ENCODE measurements at regions not wholly inside any gene's neighbourhood (a gene's known extent, or its start where the extent isn't known, plus 50 kb on each side); places are given as distances from the start of the nearest gene placed in this dataset.
"Not testable (repeated sequence)": the region's sequence is repeated elsewhere in the genome, so short reads cannot be mapped to it uniquely, and the experiment has no call there.

DNA sequence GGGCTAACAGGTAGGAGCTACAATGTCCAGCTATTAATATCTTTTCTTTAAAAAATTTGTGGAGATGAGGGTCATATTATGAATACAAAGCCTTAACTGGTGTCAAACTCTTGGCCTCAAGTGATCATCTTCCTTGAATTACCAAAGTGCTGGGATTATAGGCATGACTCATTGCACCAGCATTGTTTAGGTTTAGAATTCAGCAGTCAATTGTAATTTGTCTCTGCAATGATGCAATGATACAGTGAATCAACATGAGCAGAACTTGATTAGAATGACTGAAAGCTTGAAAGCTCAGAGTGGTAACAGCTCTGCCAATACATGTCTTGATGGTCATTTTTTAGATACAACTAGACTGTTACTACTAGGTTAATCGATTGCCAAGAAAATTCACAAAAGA, 752.8 kb upstream of the MIR17HG start:
- DNase-seq (ENCODE audit: low read depth): no peak

DNA sequence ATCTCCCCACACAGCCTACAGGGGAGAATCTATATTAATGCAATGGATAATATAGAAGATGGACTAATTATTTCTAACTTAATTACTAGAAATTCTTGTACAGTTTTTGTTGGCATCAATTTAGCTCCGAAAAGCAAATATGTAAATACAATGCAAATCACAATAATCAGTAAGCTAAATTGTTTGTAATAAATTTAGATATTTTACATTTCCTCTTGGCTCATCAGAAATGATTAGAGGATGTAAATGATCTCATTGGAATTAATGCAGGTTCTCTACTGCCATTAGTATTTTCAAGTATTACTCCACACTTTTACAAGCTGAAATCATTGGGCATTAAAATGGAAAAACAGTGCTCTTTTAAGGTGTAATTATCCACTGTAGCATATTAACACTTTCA, 741.8 kb upstream of the MIR17HG start:
- no peak for DNase-seq (ENCODE audit: low read depth)

DNA sequence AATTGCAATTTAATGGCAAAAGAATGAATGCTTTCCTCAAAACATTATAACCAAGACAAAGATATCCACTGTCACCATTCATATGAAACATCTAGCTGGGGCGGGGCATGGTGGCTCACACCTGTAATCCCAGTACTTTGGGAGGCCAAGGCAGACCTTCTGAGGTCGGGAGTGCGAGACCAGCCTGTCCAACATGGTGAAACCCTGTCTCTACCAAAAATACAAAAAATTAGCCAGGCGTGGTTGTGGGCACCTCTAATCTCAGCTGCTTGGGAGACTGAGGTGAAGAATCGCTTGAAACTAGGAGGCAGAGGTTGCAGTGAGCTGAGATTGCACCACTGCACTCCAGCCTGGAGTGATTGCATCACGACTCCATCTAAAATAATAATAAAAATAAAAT, 740.6 kb upstream of the MIR17HG start:
- DNase-seq (ENCODE audit: low read depth): not testable (repeated sequence)

DNA sequence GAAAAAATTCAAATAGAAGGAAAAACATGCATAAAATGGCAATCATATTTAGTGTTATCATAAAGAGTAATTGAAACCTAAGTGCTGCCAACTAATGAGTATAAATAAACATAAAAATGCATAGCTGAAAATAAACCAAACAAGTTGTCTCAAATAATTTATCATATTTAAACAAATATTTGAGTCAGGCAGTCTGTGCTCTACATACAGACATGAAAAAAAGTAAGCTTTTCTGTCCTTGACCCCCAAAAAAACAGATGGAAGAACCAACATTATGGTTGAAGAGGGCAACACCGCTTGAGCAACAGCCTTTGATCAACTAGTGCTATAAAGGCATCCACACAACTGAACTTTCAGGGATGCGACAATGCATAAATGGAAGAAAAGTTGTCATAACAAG, 735.1 kb upstream of the MIR17HG start:
- no peak for DNase-seq (ENCODE audit: low read depth)

DNA sequence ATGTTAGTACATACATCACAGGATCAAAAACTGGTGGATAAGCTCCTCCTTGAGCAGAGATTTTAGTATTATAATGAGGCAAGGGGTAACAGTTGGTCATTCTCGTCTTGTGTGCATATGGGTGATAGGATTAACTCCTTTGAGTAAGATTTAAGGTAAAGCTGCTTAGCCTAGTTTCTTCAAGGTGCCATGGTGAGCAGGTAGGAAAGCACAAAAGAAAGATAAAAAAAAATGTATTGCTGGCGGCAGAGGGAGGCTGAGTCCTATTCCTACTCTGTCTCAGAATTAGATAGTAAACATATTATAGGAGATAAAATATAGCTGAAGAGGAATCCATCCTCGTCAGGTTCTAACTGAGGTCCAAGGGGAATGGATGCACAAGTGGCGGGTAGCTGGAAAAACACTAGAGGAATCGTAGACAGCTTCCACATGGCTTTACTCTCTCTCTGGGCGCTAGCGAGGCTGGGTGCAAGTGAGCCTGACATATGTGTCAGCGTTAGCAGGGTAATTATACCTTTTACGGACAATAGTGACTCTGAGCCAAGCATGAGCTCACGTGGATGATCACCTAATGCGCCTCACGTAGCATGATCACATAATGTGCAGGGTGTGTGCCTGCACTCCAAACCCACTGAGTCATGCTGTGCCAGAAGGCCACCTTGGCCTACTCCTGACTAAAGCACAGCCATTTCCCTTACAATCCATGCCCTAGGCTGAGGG, 734.3 kb upstream of the MIR17HG start:
- DNase-seq (ENCODE audit: low read depth): no peak

DNA sequence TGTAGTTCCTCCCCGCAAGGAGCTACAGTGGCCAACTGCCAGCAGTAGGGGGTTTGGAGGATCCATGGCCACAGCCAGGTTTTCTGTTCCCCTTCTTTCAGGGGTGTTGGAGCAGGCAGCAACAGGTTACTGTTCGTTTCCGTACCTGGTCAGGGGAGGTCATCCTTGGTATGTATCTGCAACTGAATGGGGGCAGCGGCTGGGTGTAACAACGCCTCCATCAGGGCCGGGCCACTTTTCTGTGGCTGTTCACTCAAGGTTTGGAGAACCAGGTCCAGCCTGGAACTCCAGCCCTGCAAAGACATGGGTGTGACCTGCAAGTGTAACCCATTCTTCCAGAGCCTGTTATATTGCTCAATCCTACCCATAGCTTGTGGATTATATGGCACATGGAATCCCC, 732.3 kb upstream of the MIR17HG start:
- no peak for DNase-seq (ENCODE audit: low read depth)

DNA sequence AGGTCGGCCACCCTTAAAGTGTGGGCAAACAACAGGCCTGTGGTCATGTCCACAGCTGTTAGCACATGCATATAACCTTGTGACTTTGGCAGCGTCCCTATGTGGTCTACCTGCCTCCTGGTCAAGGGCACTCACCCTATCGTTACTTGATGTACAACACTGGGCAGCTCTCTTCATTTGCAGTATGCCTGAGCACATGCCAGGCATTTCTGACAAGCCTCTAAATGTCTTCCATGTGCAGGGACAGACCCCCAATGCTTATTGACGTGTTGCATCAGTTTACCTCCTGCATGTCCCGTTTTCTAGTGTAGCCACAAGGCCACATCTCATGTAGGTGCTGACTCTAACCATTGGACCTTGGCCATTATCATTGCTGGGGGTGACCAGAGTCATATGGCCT, 731.7 kb upstream of the MIR17HG start:
- DNase-seq (ENCODE audit: low read depth): no peak

DNA sequence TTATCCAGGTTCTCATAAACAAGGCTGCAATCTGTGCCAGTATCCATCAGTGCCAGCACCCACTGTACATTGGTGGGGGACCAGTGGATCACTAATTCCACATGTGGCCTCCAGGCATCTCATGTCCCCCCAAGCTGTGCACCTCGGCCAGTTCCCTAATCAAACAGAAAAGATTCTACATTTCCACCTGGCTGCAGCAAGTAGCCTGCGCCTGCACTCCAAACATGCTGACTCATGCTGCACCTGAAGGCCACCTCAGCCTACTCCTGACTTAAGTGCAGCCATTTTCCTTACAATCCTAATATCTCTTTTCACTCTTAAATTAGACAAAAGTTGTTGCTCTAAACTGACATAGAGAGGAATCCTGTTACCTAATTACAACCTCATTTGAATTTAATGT, 729.4 kb upstream of the MIR17HG start:
- no peak for DNase-seq (ENCODE audit: low read depth)

DNA sequence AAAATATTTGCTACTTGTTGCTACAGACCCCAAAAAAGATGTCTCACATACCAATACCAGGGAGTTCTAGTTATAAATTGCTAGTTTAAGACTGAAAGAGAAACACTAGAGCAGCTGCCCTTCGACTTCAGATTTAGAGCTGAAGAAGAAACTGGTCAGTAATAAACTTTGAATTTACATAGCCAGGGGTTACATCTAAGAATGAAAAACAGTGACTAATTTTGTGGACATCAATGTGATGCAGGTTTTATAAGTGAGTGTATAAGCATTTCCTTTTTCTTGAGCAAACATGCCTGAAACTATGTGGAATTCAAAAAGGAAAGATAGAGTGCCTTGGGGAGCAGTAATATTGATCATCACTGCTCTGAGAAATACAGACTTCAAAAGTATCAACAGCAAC, 724.9 kb upstream of the MIR17HG start:
- DNase-seq (ENCODE audit: low read depth): no peak

DNA sequence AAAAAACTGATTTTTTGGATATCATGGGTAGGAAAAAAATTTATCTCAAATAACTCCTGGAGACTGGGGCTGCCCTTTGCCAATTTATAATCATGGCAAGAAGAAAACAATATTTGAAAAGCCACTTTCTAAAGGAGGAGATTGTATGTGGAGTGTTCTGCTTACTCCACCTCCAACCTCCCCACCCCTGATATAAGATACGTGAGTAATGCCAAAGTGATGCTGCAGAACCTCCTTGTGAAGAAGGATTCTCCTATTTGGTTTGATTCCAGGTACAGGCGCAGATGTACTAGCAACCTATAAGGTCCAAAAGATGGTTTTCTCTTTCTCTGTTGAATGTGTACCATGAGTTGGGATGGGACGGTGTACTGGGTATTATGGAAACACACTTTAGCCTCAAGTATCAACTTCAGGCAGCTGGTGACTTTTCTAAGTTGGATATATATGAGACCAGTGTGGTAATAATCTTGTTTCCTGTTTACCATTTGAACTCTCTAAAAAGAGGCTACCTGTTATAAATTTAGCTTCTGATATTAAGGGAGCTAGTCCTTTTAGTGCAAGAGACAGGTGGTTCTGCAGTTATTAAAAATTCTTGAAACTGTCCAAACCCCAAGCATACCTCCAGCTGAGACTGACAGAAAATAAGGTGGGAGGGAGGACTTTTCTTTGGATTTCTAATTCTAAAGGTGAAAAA, 724.0 kb upstream of the MIR17HG start:
- DNase-seq (ENCODE audit: low read depth): no peak

DNA sequence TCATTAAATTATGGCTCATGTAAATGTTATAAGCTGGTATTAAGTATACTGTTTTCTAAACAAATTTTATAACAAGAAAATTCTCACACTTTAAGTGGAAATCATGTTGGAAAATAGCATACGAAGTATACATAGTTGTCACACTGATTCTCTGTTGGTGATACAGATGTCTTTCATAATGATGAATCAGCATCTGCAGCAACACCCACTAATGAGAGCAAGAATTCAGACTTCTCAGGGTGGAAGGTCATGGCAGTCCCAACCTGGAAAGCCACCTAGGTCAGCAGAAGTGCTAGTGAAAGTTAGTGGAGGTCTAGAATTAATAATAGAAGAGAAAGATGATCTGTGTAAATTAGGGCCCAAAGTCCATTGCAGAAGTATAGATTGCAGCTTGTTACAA, 719.7 kb upstream of the MIR17HG start:
- no peak for DNase-seq (ENCODE audit: low read depth)

DNA sequence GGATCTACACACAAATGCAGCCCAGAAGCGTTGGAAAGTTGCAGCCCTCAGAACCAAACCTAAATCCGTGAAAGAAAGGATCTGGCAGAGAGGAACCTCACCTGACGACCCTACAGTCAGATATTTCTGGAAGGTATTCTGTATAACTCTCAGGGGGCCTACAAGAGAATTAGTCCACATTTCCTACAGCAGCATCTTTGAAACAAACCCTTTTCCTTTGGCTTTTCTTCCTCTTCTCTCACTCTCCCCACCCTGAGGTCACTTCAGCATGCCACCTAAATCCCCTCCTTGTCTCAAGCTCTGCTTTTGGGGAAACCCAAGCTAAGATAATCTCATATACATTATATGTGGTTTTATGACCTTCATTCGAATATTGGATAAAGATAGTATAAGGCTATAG, 719.0 kb upstream of the MIR17HG start:
- DNase-seq (ENCODE audit: low read depth): no peak

DNA sequence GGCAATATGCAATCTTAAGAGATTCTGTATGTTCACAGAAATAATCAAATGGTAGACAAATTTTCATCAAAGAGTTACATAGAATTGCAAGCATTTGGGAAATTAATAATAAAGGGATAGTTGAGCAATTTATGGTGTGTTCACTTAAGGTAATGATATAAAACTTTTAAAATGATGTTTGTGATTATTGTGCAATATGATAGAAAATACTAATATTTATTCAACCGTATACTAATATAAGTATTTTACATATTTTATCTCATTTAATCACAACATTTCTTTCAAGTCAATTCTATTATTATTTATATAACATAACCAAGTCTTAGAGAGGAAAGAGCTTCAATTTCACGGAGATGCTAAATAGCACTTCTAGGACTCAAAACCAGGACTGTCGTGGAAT, 716.8 kb upstream of the MIR17HG start:
- no peak for DNase-seq (ENCODE audit: low read depth)

DNA sequence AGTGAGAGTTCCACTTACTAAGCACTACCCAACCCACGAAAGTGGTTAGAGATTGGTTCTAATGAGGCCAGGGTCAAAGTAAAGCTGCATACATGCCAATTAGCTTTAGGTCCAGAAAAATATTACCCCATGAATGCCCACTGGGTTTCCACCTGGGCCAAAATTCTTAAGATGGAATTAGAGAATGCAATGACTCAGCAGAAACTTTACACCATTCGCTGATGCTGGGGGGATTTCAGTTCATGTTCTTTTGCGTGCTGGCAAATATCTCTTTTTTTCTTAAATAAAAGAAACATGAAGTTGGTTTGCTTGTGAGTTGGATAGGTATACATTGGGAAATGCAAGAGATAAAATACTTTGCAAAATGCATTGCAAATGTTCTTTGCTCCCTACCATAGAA, 715.3 kb upstream of the MIR17HG start:
- DNase-seq (ENCODE audit: low read depth): no peak

DNA sequence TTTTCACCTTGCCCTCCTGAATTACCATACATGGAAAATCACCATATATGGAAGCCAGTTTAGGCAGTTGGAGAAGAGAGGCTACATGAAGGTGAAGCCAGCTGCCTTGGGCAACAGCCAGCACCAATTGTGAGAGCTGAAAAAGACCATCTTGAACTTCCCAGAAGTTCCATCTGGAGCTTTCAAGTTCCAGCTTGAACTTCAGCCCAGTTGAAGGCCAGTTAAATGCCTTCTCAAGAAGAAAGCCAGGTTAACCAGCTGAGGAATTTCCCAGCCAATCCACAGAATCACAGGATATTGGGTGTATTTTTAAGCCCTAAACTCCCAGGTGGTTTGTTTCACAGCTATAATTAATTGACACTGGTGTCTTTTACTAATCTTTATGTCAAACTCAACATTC, 713.6 kb upstream of the MIR17HG start:
- no peak for DNase-seq (ENCODE audit: low read depth)

DNA sequence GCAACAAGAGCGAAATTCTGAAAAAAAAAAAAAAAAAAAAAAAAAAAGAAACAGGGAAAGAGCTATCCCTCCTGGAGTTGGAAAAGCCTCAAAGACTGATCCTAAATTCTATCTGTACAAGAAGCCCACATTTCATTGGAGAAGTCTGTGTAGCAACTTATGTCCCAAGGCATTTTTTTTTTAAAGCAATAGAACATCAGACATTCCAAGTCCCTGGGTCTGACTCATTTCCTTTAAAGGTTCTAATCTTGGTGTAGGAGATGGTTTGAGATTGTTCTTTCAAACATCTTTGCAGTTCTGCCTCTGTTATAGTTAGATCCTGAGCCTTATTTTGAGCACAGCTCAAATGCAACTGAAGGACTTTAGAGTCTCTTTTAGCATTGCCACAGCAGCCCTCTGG, 706.5 kb upstream of the MIR17HG start:
- no peak for DNase-seq (ENCODE audit: low read depth)

DNA sequence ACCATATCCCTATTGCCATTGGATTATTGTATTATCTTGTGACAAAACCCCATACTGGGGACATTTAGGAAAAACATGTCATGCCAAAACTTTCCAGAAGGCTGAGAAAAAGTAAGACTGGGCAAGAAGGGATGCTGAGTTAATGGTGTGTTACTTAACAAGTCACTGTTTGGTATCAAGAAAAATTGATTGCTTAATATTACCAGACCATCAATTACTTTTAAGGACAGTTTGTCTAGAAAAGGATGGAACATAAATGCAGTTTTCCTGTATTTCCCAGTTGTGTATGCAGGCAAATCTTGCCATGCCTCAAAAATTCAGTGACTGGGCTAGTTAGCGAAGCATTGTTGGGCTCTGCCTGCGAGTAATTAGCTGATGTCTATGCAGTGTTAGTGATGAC, 705.6 kb upstream of the MIR17HG start:
- no peak for DNase-seq (ENCODE audit: low read depth)

DNA sequence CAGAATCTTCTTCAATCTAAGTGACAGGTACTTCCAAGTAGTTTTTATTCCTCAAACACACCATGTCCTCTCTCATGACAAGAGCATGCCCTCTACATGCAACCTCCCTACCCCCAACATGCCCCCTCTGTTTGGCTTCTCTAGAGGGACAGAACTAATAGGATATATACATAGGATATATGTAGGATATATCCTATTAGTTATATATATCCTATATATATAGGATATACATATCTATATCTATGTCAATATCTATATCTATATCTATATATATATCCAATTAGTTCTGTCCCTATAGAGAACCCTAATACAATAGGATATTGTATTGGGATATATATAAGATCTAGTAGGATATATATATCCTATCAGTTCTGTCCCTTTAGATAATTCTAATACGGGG, 701.9 kb upstream of the MIR17HG start:
- no peak for DNase-seq (ENCODE audit: low read depth)

DNA sequence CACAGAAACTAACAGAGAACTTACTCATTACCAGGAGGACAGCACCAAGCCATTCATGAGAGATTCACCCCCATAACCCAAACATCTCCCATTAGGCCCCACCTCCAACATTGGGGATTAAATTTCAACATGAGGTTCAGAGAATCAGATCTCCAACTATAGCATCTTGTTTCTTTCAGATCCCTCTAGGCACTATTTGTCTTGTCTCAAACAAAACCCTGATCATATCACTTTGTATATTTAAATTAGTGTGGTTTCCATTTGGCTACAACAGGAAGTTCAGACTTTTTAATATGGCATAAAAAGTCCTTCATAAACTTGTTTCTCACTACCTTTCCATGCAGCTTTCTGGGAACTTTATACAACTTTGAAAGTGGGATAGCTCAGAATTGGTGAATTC, 699.0 kb upstream of the MIR17HG start:
- no peak for DNase-seq (ENCODE audit: low read depth)

DNA sequence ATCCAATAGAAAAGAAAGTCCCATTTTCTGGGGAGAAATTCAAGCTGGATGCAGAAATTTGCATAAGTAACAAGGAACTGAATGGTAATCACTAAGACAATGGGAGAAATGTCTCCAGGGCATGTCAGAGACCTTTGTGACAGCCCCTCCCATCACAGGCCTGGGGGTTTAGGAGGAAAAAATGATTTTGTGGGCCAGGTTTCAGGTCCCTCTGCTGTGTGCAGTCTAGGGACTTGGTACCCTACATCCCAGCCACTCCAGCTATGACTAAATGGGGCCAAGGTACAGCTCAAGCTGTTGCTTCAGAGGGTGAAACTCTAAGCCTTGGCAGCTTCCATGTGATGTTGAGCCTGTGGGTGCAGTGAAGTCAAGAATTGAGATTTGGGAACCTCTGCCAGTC, 695.5 kb upstream of the MIR17HG start:
- DNase-seq (ENCODE audit: low read depth): no peak

DNA sequence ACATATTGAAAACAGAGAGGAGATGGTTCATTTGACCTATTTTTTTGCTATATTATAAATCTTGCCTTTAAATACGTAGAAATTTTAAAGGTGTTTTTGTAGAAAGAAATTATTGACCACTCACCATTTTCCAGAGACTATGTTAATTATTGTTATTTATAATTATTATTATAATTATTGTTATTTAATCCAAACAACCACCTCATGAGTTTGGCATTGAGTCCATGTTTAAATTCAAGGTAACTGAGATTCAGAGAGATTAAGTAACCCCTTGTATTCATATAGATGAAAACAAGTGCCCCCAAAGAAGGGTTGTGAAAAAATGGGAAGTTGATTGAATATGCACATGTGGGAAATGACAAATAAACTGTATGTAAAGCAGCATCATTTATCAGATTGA, 692.5 kb upstream of the MIR17HG start:
- no peak for DNase-seq (ENCODE audit: low read depth)

DNA sequence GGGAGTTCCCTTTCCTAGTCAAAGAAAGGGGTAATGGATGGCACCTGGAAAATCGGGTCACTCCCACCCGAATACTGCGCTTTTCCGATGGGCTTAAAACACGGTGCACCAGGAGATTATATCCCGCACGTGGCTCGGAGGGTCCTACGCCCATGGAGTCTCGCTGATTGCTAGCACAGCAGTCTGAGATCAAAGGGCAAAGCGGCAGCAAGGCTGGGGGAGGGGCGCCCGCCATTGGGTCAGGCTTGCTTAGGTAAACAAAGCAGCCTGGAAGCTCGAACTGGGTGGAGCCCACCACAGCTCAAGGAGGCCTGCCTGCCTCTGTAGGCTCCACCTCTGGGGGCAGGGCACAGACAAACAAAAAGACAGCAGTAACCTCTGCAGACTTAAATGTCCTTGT, 683.3 kb upstream of the MIR17HG start:
- not testable (repeated sequence) for DNase-seq (ENCODE audit: low read depth)

DNA sequence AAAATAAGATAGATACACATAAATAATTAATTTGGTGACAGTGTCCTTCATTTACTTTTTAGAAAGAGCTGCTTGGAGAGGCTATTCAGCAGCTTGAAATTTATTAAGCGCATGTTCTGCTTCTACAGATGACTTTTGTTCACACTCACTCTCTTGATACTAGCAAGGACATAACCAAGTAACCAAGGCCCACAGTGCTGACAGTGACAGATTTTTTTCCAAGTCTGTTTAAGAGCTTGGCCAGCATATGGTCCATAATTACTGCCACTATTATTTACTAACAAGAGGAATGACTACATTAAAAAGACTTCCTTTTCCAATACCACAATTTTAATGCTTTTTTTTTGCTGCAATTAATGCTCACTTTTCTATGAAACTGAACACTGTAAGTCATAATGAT, 673.7 kb upstream of the MIR17HG start:
- DNase-seq (ENCODE audit: low read depth): no peak

DNA sequence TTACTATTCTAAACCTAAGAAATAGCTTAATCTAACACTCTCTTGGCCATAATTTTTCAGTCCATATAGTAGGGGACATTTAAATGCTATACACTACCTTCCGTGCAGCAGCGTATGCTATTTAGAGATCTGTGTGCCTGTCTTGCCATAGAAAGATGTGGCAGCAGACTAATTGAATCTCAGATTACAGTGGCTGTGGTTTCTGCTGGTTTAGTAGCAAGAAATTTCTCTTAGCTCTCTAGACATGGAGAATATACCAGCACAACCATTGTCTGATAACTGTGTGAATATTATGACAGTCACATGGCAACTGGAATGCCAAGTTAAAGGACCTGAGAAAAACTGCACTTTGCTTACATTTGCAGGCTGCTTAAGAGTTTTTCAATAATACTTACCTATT, 672.4 kb upstream of the MIR17HG start:
- DNase-seq (ENCODE audit: low read depth): no peak

All from activated T-helper 1 cell treated with Interleukin-2 at 50 U/mL for 16 hours (primary cell).